HepG2 (cell line): ENCODE measurements at regions not wholly inside any gene's neighbourhood (a gene's known extent, or its start where the extent isn't known, plus 50 kb on each side); places are given as distances from the start of the nearest gene placed in this dataset.

Experiments used
- ATAC-seq: fragments of 200-7000 bp; cut with Tn5 transposase; 3 replicates; pipeline ENCODE4 v1.9.1; 2020; ENCODE audit warnings: mild to moderate bottlenecking, moderate library complexity
- BruUV-seq: library from RNA; stranded (reverse); fragments of 400-500 nt; replicated peaks from 2 replicates; lab custom pipeline; 2021; lab: Mats Ljungman, UMichigan
- CTCF ChIA-PET: fragments of 300-600 bp; formaldehyde crosslinking; extraction: SDS; loops from one replicate; lab custom pipeline; 2021; ENCODE audit warnings: low total read pairs, inconsistent platforms, low intra/inter-chr PET ratio; lab: Yijun Ruan, JAX
- POLR2A ChIA-PET: fragments of 350-600 bp; sonication (Branson Sonifier 250); formaldehyde crosslinking; loops from one replicate; lab custom pipeline; 2020; ENCODE audit warnings: antibody characterized with exemption, inconsistent platforms; lab: Yijun Ruan, JAX
- DNase-seq: peaks from one replicate; pipeline ENCODE4 v3.0.0-alpha.2; 2015; ENCODE audit warnings: low spot score
- FAIRE-seq: peaks from 3 replicates; lab custom pipeline; 2011; peaks lifted over from hg19 to GRCh38; lab: Jason Lieb, UNC
- H2AFZ ChIP-seq: one replicate; pipeline ENCODE4 v1.6.1; 2011; ENCODE audit warnings: low read length, inconsistent platforms
- H3K27ac ChIP-seq: fragments of 300-600 bp; 3 replicates; pipeline ENCODE4 v1.8.0; 2011; ENCODE audit warnings: mixed run types, mild to moderate bottlenecking, mixed read lengths, low read length, inconsistent platforms; ENCODE audit not compliant: insufficient read depth; ENCODE audit errors: extremely low read length
- H3K27me3 ChIP-seq, 2 experiments: fragments of 200-600 bp in 1 of 2; 2 replicates in 1 of 2; 3 replicates in 1 of 2; pipeline versions ENCODE4 v1.6.0 to v1.8.0; 2011; ENCODE audit warnings: low read length in 2 of 2, mild to moderate bottlenecking in 2 of 2, moderate library complexity in 2 of 2, inconsistent platforms in 1 of 2; ENCODE audit not compliant: insufficient read depth in 2 of 2, control insufficient read depth in 1 of 2
- H3K36me3 ChIP-seq, 2 experiments: fragments of 200-600 bp in 1 of 2; replicated peaks in 1 of 2; 2 replicates in 1 of 2; 3 replicates in 1 of 2; pipeline versions ENCODE4 v1.5.1 to v1.8.0; 2011; ENCODE audit warnings: low read length in 2 of 2, inconsistent platforms in 1 of 2; ENCODE audit not compliant: insufficient read depth in 2 of 2, control insufficient read depth in 1 of 2
- H3K4me1 ChIP-seq: 2 replicates; pipeline ENCODE4 v1.5.1; 2012; ENCODE audit warnings: low read length, inconsistent platforms; ENCODE audit not compliant: insufficient read depth
- H3K4me2 ChIP-seq: 2 replicates; pipeline ENCODE4 v1.6.0; 2011; ENCODE audit warnings: low read depth, low read length, inconsistent platforms
- H3K4me3 ChIP-seq, 3 experiments: fragments of 200-600 bp in 1 of 3; sonication (generic), shearing (Covaris generic) in 1 of 3; replicated peaks in 1 of 3; 2 replicates each; pipeline ENCODE4 v1.5.1; 2011 to 2016; ENCODE audit warnings: low read length in 3 of 3, inconsistent platforms in 2 of 3, low read depth in 2 of 3, mild to moderate bottlenecking in 2 of 3, control low read depth in 1 of 3, mixed read lengths in 1 of 3; ENCODE audit not compliant: insufficient read depth in 1 of 3
- H3K79me2 ChIP-seq: one replicate; pipeline ENCODE4 v1.6.1; 2011; ENCODE audit warnings: low read length, inconsistent platforms; ENCODE audit not compliant: insufficient read depth
- H3K9ac ChIP-seq: 2 replicates; pipeline ENCODE4 v1.6.0; 2011; ENCODE audit warnings: mild to moderate bottlenecking, low read depth, low read length, inconsistent platforms; ENCODE audit not compliant: insufficient read depth
- H3K9me3 ChIP-seq: 2 replicates; pipeline ENCODE4 v1.5.1; 2012; ENCODE audit warnings: mild to moderate bottlenecking, low read length
- H4K20me1 ChIP-seq: 2 replicates; pipeline ENCODE4 v1.6.0; 2011; ENCODE audit warnings: inconsistent platforms, mild to moderate bottlenecking, low read length, moderate library complexity; ENCODE audit not compliant: insufficient read depth
- FOSL2 ChIP-seq: sonication (generic); formaldehyde crosslinking; IDR thresholded peaks from 2 replicates; pipeline ENCODE4 v1.4.0; 2020; ENCODE audit warnings: missing genetic modification reagents
- GATA4 ChIP-seq: sonication (generic); IDR thresholded peaks from 2 replicates; pipeline ENCODE4 v1.6.1; 2016; ENCODE audit warnings: antibody characterized with exemption, low read depth, borderline replicate concordance
- TEAD2 ChIP-seq: sonication (generic); formaldehyde crosslinking; IDR thresholded peaks from 2 replicates; pipeline ENCODE4 v1.9.0; 2021; ENCODE audit warnings: missing genetic modification reagents
- ZNF841 ChIP-seq: sonication (generic); formaldehyde crosslinking; IDR thresholded peaks from 2 replicates; pipeline ENCODE4 v1.8.1; 2023; ENCODE audit warnings: missing genetic modification reagents, borderline replicate concordance
- WGBS: methylation state at CpG from one replicate; pipeline ENCODE4 v1.1.6; 2017; ENCODE audit warnings: low lambda C conversion rate; 5-methylcytosine and 5-hydroxymethylcytosine counted together
- in situ Hi-C: cut with HindIII; loops from 2 replicates; pipeline ENCODE4 v1.10.0; 2017; ENCODE audit warnings: low pct_unique_long_range_greater_than_20kb; ENCODE audit not compliant: extremely low pct_ligation_motif_present
- intact Hi-C: fragments of 100-400 bp; cut with micrococcal nuclease; formaldehyde crosslinking; loops from one replicate; pipeline ENCODE4 v1.10.0; 2022; ENCODE audit not compliant: unreplicated experiment

DNA sequence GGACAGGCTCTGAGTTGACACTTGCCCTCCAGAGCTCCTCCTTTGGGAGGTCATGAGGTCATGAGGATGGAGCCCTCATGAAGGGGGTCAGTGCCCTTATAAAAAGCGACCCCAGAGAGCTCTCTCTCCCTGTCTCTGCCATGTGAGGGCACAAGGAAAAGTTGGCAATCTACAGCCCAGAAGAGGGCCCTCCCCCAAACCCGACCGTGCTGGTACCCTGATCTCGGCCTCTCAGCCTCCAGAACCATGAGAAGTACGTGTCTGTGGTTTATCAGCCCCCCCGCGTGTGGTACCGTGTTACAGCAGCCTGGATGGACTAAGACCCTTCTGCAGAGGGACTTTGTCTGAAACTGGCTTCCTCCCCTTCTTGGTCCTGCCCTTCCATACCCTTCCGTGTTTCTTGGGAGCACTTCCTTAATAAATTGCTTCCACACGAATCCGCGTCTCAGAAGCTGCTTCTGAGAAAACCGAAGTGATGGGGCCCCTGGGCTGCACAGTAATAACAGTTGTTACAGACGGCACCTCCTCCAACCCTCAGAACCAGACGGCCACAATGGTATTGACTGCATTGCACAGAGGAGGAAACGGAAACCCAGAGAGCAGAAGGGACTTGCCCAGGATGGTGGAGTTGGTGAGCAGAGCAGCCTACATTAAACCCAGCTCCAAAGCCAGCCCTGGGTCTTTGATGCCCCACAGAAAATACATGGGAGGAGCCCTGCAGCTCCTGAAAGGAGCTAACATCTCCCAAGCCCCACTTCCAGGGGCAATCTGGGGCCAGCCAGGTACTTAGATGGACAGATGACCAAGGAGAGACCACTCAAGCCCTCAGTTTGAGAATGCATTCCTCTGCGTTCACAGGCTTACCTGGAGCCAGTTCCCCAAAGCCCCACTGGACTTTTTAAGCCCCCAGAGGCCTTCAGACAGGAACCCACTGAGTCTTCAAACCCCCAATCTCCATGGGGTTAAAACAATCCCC, 242.7 kb downstream of the BCOR start:
- no peaks in the 10 kb centered on the region for H3K4me1 ChIP-seq
- DNase-seq, result no peak
- no peaks in the 10 kb centered on the region for H4K20me1 ChIP-seq
- TF ChIP-seq ZNF841, result no peak
- TF ChIP-seq GATA4, result no peak
- no peak overlapping the region for H2AFZ ChIP-seq
- H3K79me2 ChIP-seq, result no peaks in the 10 kb centered on the region
- BruUV-seq, result no TSS peak
- no peak for ATAC-seq
- in situ Hi-C loops, result no loop called here
- FAIRE-seq, result no peak
- 60% methylated on average over 8 of the region's 17 CpGs for WGBS
- H3K4me3 ChIP-seq, result no peak overlapping the region
- H3K27ac ChIP-seq, result no peak overlapping the region
- no peaks in the 10 kb centered on the region for H3K36me3 ChIP-seq
- CTCF ChIA-PET, result no interaction called here
- H3K9ac ChIP-seq, result no peak overlapping the region
- intact Hi-C loops, result no loop called here
- no peak overlapping the region for H3K4me2 ChIP-seq
- POLR2A ChIA-PET, result no interaction called here
- H3K9me3 ChIP-seq, result no peaks in the 10 kb centered on the region
- no peaks in the 10 kb centered on the region; a peak in 1 of 5 replicates for H3K27me3 ChIP-seq

DNA sequence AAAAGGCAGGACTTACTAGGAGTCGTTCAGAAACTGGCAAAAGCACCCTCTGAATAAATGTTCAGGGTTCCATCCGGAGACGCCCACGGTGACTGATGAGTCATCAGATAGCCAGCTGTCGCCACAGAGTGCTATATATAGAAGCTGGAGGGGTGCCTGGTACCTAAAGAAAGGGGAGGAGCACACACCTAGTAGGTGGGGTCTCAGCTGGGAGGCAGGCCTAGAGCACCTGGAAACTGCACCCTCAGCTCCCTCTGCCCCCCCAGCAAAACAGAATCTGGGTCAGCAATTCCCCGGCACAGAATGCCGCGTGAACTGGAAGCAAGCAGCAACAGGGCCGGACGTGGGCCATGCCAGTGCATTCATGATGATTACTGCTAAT, 242.0 kb downstream of the BCOR start:
- CTCF ChIA-PET, result no interaction called here
- Histone ChIP-seq H3K4me1 (no peaks in the 10 kb centered on the region), H3K9me3 (no peaks in the 10 kb centered on the region), H3K4me2 (no peak overlapping the region), H3K9ac (no peak overlapping the region), H2AFZ (no peak overlapping the region), H3K27me3 (peaks cover 0 to 2% of the 10 kb centered on the region in 2 experiments; a peak in 1 of 5 replicates), H3K79me2 (no peaks in the 10 kb centered on the region), H4K20me1 (no peaks in the 10 kb centered on the region), H3K27ac (no peak overlapping the region), H3K36me3 (no peaks in the 10 kb centered on the region), H3K4me3 (no peak overlapping the region)
- 14% methylated on average over 4 of the region's 10 CpGs for WGBS
- FAIRE-seq (no peak), ATAC-seq (no peak), DNase-seq (no peak)
- intact Hi-C loops (no loop called here), in situ Hi-C loops (no loop called here)
- BruUV-seq, result no TSS peak
- POLR2A ChIA-PET, result no interaction called here
- TF ChIP-seq FOSL2 (CRISPR knock-in tag) (peak; percentile 65), TEAD2 (CRISPR knock-in tag) (no peak)
